A673 (cell line): ENCODE measurements at regions not wholly inside any gene's neighbourhood (a gene's known extent, or its start where the extent isn't known, plus 50 kb on each side); places are given as distances from the start of the nearest gene placed in this dataset.

ENCODE experiments used
- BruUV-seq: library from RNA; stranded (reverse); fragments of 400-500 nt; replicated peaks from 2 replicates; lab custom pipeline; 2021; lab: Mats Ljungman, UMichigan
- CTCF ChIA-PET: fragments of 300-600 bp; sonication (Branson Sonifier 250); formaldehyde crosslinking; loops from one replicate; lab custom pipeline; 2022; ENCODE audit warnings: antibody characterized with exemption; lab: Charles Lee
- POLR2A ChIA-PET: fragments of 300-600 bp; sonication (Branson Sonifier 250); formaldehyde crosslinking; loops from one replicate; lab custom pipeline; 2022; ENCODE audit warnings: antibody characterized with exemption; ENCODE audit not compliant: low non-redundant PET; lab: Charles Lee
- DNase-seq: peaks from one replicate; pipeline ENCODE4 v3.0.0-alpha.2; 2015; ENCODE audit warnings: low spot score
- H3K27ac ChIP-seq: fragments of 200-600 bp; sonication (generic); 2 replicates; pipeline ENCODE4 v1.5.1; 2016; ENCODE audit warnings: mixed run types, low read depth, mild to moderate bottlenecking, mixed read lengths, antibody characterized with exemption, low read length; ENCODE audit not compliant: poor library complexity, severe bottlenecking
- H3K27me3 ChIP-seq: fragments of 200-600 bp; sonication (generic); replicated peaks from 2 replicates; pipeline ENCODE4 v1.6.1; 2017; ENCODE audit warnings: mixed run types, low read depth, mild to moderate bottlenecking, mixed read lengths, antibody characterized with exemption, low read length; ENCODE audit not compliant: insufficient read depth, poor library complexity
- H3K36me3 ChIP-seq: fragments of 200-600 bp; sonication (generic); 2 replicates; pipeline ENCODE4 v1.6.1; 2016; ENCODE audit warnings: mixed run types, mild to moderate bottlenecking, mixed read lengths, antibody characterized with exemption, low read length; ENCODE audit not compliant: insufficient read depth, poor library complexity, severe bottlenecking
- H3K4me1 ChIP-seq: fragments of 200-600 bp; sonication (generic); 2 replicates; pipeline ENCODE4 v1.6.1; 2017; ENCODE audit warnings: mixed run types, mild to moderate bottlenecking, mixed read lengths, antibody characterized with exemption, low read length; ENCODE audit not compliant: insufficient read depth, poor library complexity, severe bottlenecking
- H3K4me3 ChIP-seq: fragments of 200-600 bp; sonication (generic); 2 replicates; pipeline ENCODE4 v1.5.1; 2016; ENCODE audit warnings: low read depth, mixed run types, mild to moderate bottlenecking, mixed read lengths, low read length; ENCODE audit not compliant: poor library complexity, severe bottlenecking
- H3K9me3 ChIP-seq: fragments of 200-600 bp; sonication (generic); 2 replicates; pipeline ENCODE4 v1.6.1; 2016; ENCODE audit warnings: mixed run types, low read depth, mild to moderate bottlenecking, mixed read lengths, antibody characterized with exemption, low read length; ENCODE audit not compliant: poor library complexity, severe bottlenecking
- EZH2 ChIP-seq: fragments of 200-600 bp; sonication (generic); IDR thresholded peaks from 2 replicates; pipeline ENCODE4 v1.6.1; 2017; ENCODE audit warnings: borderline replicate concordance, low read depth, mild to moderate bottlenecking, mixed read lengths, antibody characterized with exemption, low read length; ENCODE audit not compliant: poor library complexity, severe bottlenecking
- intact Hi-C: fragments of 100-400 bp; cut with micrococcal nuclease; formaldehyde crosslinking; loops from one replicate; pipeline ENCODE4 v1.10.0; 2022; ENCODE audit not compliant: unreplicated experiment
- TF ChIP-seq, protein P1 (sequence below): fragments of 300-800, 200-600 bp; sonication (generic); conservative IDR thresholded peaks from 2 replicates; pipeline ENCODE4 v1.5.1; 2017; ENCODE audit warnings: low read depth, mild to moderate bottlenecking, antibody characterized with exemption, low read length, moderate library complexity, mixed read lengths

DNA sequence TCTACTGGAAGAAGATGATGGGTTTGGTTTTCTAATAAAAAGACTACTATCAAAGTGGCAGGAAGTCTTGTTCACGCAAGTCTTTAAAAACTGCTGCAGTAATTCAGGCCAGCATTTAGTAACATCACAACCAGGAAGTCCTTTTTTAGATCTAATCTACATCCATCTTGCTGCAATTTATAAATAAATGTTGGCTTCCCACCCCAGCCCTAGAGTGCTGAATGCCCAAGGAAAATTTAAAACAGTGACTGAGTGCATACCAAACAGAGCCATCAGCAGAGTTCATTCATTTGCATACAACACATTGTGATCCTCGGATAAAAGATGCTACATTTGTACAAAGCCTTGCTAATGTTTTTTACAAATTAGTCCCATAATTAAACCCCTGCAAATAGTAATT, 72.1 kb downstream of the PHLDA1 start:
- BruUV-seq: no TSS peak
- Histone ChIP-seq H3K27me3 (no peaks in the 10 kb centered on the region), H3K27ac (no peak overlapping the region), H3K36me3 (no peaks in the 10 kb centered on the region), H3K4me3 (no peak overlapping the region), H3K9me3 (no peaks in the 10 kb centered on the region), H3K4me1 (no peaks in the 10 kb centered on the region)
- ChIA-PET POLR2A (no interaction called here), CTCF (interaction anchor here (0.6 kb wide), 1 partner anchor 179 kb away, joined by 7 read pairs; no protein-coding TSS in a partner anchor)
- no peak for DNase-seq
- TF ChIP-seq, protein P1, sequence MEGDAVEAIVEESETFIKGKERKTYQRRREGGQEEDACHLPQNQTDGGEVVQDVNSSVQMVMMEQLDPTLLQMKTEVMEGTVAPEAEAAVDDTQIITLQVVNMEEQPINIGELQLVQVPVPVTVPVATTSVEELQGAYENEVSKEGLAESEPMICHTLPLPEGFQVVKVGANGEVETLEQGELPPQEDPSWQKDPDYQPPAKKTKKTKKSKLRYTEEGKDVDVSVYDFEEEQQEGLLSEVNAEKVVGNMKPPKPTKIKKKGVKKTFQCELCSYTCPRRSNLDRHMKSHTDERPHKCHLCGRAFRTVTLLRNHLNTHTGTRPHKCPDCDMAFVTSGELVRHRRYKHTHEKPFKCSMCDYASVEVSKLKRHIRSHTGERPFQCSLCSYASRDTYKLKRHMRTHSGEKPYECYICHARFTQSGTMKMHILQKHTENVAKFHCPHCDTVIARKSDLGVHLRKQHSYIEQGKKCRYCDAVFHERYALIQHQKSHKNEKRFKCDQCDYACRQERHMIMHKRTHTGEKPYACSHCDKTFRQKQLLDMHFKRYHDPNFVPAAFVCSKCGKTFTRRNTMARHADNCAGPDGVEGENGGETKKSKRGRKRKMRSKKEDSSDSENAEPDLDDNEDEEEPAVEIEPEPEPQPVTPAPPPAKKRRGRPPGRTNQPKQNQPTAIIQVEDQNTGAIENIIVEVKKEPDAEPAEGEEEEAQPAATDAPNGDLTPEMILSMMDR: no peak
- TF ChIP-seq EZH2: no peak
- intact Hi-C loops: no loop called here

DNA sequence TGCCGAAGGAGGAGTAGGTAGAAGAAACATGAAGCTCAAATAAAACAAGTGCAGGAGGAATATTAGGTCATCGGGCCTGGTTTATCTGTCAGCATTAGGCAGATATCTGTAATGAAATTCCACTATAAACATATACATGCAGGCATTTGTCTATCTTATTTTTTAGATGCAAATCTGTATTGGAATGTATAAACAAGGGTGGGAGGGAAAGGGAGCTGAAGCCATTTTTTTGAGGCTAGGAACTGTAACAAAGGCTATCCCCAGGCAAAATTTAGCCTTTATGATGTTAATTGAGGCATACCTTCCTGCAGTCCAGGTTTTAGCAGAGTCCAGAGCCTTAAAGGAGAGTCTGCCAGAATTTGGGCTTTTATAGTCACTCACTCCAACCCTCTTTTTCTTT, 72.5 kb downstream of the PHLDA1 start:
- Histone ChIP-seq H3K27me3 (no peaks in the 10 kb centered on the region), H3K36me3 (no peaks in the 10 kb centered on the region), H3K4me3 (no peak overlapping the region), H3K4me1 (no peaks in the 10 kb centered on the region), H3K9me3 (no peaks in the 10 kb centered on the region), H3K27ac (no peak overlapping the region)
- CTCF ChIA-PET: interaction anchor here (0.6 kb wide), 1 partner anchor 179 kb away, joined by 7 read pairs; no protein-coding TSS in a partner anchor
- POLR2A ChIA-PET: no interaction called here
- BruUV-seq: no TSS peak
- intact Hi-C loops: no loop called here
- TF ChIP-seq, protein P1: no peak
- no peak for TF ChIP-seq EZH2
- DNase-seq: no peak

DNA sequence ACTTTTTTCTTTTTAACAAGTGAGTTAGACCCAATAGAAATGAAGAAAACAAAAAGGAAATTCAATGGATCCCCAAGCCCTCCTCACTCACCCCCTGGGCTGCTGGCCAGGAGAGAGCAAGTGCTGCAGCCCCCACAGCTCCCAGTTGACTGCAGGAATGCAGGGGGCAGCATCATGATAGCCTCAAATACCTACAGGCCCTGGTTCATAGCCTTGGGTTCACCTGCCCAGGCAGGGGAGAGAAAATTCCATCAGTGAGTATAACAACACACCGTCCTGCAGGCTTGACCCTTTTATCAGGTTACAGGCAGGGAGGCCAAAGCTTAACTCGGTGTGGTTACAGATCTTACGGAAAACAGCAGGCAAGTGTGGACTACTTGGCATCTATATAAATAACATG, 76.3 kb downstream of the PHLDA1 start:
- TF ChIP-seq, protein P1: no peak
- TF ChIP-seq EZH2: no peak
- H3K9me3 ChIP-seq: no peaks in the 10 kb centered on the region
- BruUV-seq: no TSS peak
- intact Hi-C loops: no loop called here
- ChIA-PET CTCF (no interaction called here), POLR2A (no interaction called here)
- no peak for DNase-seq
- H3K4me1 ChIP-seq: peaks cover 13% of the 10 kb centered on the region
- no peak overlapping the region for H3K4me3 ChIP-seq
- no peaks in the 10 kb centered on the region for H3K36me3 ChIP-seq
- H3K27me3 ChIP-seq: no peaks in the 10 kb centered on the region
- no peak overlapping the region for H3K27ac ChIP-seq
